ENCODE measurements at regions not wholly inside any gene's neighbourhood (a gene's known extent, or its start where the extent isn't known, plus 50 kb on each side); places are given as distances from the start of the nearest gene placed in this dataset.

GRCh38 chr15:25624504-25625177 lies 185.8 kb upstream of the UBE3A start:
- POLR2A ChIA-PET, result interaction anchor here (0.6 kb wide), 1 partner anchor 26 kb away, joined by 9 read pairs; no protein-coding TSS in a partner anchor
- H3K4me1 Mint-ChIP-seq, result no peaks in the 10 kb centered on the region
- TF ChIP-seq NFE2L1 (CRISPR knock-in tag; IDR thresholded peaks at IDR 0.05) (no peak), ZNF423 (CRISPR knock-in tag; IDR thresholded peaks at IDR 0.05) (no peak), EMX1 (CRISPR knock-in tag; IDR thresholded peaks at IDR 0.05) (no peak), ATF3 (CRISPR knock-in tag; conservative IDR thresholded peaks at IDR 0.05) (no peak), MAX (CRISPR knock-in tag; IDR thresholded peaks at IDR 0.05) (no peak), CBFB (CRISPR knock-in tag; IDR thresholded peaks at IDR 0.05; ENCODE audit: low read depth) (no peak), PREB (CRISPR knock-in tag; IDR thresholded peaks at IDR 0.05; ENCODE audit: borderline replicate concordance) (no peak), HMGA2 (CRISPR knock-in tag; IDR thresholded peaks at IDR 0.05) (no peak), E2F1 (CRISPR knock-in tag; IDR thresholded peaks at IDR 0.05) (no peak), ATF1 (CRISPR knock-in tag; IDR thresholded peaks at IDR 0.05) (no peak), MLX (CRISPR knock-in tag; IDR thresholded peaks at IDR 0.05) (no peak), HMGXB4 (CRISPR knock-in tag; IDR thresholded peaks at IDR 0.05) (no peak), PRDM15 (CRISPR knock-in tag; IDR thresholded peaks at IDR 0.05) (no peak), ZMAT4 (CRISPR knock-in tag; IDR thresholded peaks at IDR 0.05) (no peak), ZSCAN18 (CRISPR knock-in tag; IDR thresholded peaks at IDR 0.05) (no peak)
- H3K27ac Mint-ChIP-seq, result no peak overlapping the region
- no peaks in the 10 kb centered on the region for H3K36me3 Mint-ChIP-seq
- CTCF ChIA-PET, result interaction anchor here (1.4 kb wide), 1 partner anchor 59 kb away, joined by 4 read pairs; no protein-coding TSS in a partner anchor
- peaks cover 3% of the 10 kb centered on the region; the same call in 1 of the 2 replicates for H3K9me3 Mint-ChIP-seq
- H3K4me3 Mint-ChIP-seq, result no peak overlapping the region
- peaks cover 6% of the 10 kb centered on the region for H3K27me3 Mint-ChIP-seq (ENCODE audit: low read depth)
- ATAC-seq (no peak), DNase-seq (ENCODE audit: low spot score) (no peak)
